HepG2 (cell line): ENCODE measurements at regions not wholly inside any gene's neighbourhood (a gene's known extent, or its start where the extent isn't known, plus 50 kb on each side); places are given as distances from the start of the nearest gene placed in this dataset.

Experiments
- KLF13 ChIP-seq: sonication (generic); formaldehyde crosslinking; IDR thresholded peaks from 2 replicates; pipeline ENCODE4 v1.4.0; 2020; ENCODE audit warnings: mild to moderate bottlenecking, missing genetic modification reagents
- NFIB ChIP-seq: sonication (generic); formaldehyde crosslinking; IDR thresholded peaks from 2 replicates; pipeline ENCODE4 v1.9.0; 2021; ENCODE audit warnings: missing genetic modification reagents, mild to moderate bottlenecking, borderline replicate concordance
- POLR2AphosphoS2 ChIP-seq: IDR thresholded peaks from 2 replicates; pipeline ENCODE4 v1.6.1; 2011; ENCODE audit warnings: low read depth, low read length, improper control_type of control experiment
- U2AF1 ChIP-seq: fragments of 200-400 bp; formaldehyde crosslinking; optimal IDR thresholded peaks from 2 replicates; pipeline ENCODE3; 2017; ENCODE audit warnings: mild to moderate bottlenecking, low read depth, low read length
- ZBTB40 ChIP-seq, 2 experiments: fragments of 450-650 bp in 1 of 2; sonication (generic) in 1 of 2; formaldehyde crosslinking in 1 of 2; IDR thresholded peaks; 2 replicates each; pipeline versions ENCODE4 v1.6.1 to v1.8.0; 2016 to 2022; ENCODE audit warnings: antibody characterized with exemption in 1 of 2, mild to moderate bottlenecking in 1 of 2, missing genetic modification reagents in 1 of 2
- ZNF205 ChIP-seq: IDR thresholded peaks from 2 replicates; pipeline ENCODE4 v1.6.1; 2018; ENCODE audit warnings: missing biosample characterization, missing genetic modification reagents
- ZNF513 ChIP-seq: sonication (generic); formaldehyde crosslinking; conservative IDR thresholded peaks from 2 replicates; pipeline ENCODE4 v1.5.0; 2020; ENCODE audit warnings: missing genetic modification reagents
- ZNF574 ChIP-seq: sonication (generic); formaldehyde crosslinking; IDR thresholded peaks from 2 replicates; pipeline ENCODE4 v1.4.0; 2020; ENCODE audit warnings: missing genetic modification reagents
- TF ChIP-seq, protein P1 (sequence below), 2 experiments: fragments of 450-650 bp in 1 of 2; sonication (generic) in 1 of 2; formaldehyde crosslinking; IDR thresholded peaks; 2 replicates each; pipeline versions ENCODE4 v1.5.0 to v1.8.0; 2020 to 2022; ENCODE audit warnings: mild to moderate bottlenecking in 1 of 2, missing genetic modification reagents in 1 of 2
- TF ChIP-seq, protein P2 (sequence below): sonication (generic); formaldehyde crosslinking; IDR thresholded peaks from 2 replicates; pipeline ENCODE4 v1.8.0; 2022; ENCODE audit warnings: mild to moderate bottlenecking, missing genetic modification reagents, borderline replicate concordance

- TF ChIP-seq ZBTB40 (IDR thresholded peaks at IDR 0.05) (no peak), ZBTB40 (CRISPR knock-in tag; IDR thresholded peaks at IDR 0.05) (no peak), ZNF513 (CRISPR knock-in tag) (no peak), U2AF1 (no peak), ZNF574 (CRISPR knock-in tag) (no peak), KLF13 (CRISPR knock-in tag) (no peak), NFIB (CRISPR knock-in tag) (no peak), ZNF205 (CRISPR knock-in tag) (no peak), POLR2AphosphoS2 (no peak)
- TF ChIP-seq, protein P1, sequence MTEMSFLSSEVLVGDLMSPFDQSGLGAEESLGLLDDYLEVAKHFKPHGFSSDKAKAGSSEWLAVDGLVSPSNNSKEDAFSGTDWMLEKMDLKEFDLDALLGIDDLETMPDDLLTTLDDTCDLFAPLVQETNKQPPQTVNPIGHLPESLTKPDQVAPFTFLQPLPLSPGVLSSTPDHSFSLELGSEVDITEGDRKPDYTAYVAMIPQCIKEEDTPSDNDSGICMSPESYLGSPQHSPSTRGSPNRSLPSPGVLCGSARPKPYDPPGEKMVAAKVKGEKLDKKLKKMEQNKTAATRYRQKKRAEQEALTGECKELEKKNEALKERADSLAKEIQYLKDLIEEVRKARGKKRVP (CRISPR knock-in tag; IDR thresholded peaks at IDR 0.05), result no peak
- TF ChIP-seq, protein P2, sequence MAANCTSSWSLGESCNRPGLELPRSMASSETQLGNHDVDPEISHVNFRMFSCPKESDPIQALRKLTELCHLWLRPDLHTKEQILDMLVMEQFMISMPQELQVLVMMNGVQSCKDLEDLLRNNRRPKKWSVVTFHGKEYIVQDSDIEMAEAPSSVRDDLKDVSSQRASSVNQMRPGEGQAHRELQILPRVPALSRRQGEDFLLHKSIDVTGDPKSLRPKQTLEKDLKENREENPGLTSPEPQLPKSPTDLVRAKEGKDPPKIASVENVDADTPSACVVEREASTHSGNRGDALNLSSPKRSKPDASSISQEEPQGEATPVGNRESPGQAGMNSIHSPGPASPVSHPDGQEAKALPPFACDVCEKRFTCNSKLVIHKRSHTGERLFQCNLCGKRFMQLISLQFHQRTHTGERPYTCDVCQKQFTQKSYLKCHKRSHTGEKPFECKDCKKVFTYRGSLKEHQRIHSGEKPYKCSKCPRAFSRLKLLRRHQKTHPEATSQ (CRISPR knock-in tag), result no peak
- TF ChIP-seq, all 625 proteins: peak for 0
Measured at GRCh38 chr21:27643326-27643725, 676.4 kb upstream of the ADAMTS5 start (continued).
